HFF-Myc (cell line): ENCODE measurements at regions not wholly inside any gene's neighbourhood (a gene's known extent, or its start where the extent isn't known, plus 50 kb on each side); places are given as distances from the start of the nearest gene placed in this dataset.
"Not testable (repeated sequence)": the region's sequence is repeated elsewhere in the genome, so short reads cannot be mapped to it uniquely, and the experiment has no call there.

ENCODE experiments used
- DNase-seq: peaks from one replicate; pipeline ENCODE4 v3.0.0-alpha.2; 2011; ENCODE audit warnings: low read depth; ENCODE audit errors: extremely low read depth
- H3K4me3 ChIP-seq: replicated peaks from 2 replicates; pipeline ENCODE4 v1.5.1; 2011; ENCODE audit warnings: low read depth, mild to moderate bottlenecking, control low read depth, low read length
- TF ChIP-seq, protein P1 (sequence below): IDR thresholded peaks from 2 replicates; pipeline ENCODE4 v1.5.1; 2012; ENCODE audit warnings: mild to moderate bottlenecking, low read depth, low read length, control low read depth; ENCODE audit errors: missing control alignments

DNA sequence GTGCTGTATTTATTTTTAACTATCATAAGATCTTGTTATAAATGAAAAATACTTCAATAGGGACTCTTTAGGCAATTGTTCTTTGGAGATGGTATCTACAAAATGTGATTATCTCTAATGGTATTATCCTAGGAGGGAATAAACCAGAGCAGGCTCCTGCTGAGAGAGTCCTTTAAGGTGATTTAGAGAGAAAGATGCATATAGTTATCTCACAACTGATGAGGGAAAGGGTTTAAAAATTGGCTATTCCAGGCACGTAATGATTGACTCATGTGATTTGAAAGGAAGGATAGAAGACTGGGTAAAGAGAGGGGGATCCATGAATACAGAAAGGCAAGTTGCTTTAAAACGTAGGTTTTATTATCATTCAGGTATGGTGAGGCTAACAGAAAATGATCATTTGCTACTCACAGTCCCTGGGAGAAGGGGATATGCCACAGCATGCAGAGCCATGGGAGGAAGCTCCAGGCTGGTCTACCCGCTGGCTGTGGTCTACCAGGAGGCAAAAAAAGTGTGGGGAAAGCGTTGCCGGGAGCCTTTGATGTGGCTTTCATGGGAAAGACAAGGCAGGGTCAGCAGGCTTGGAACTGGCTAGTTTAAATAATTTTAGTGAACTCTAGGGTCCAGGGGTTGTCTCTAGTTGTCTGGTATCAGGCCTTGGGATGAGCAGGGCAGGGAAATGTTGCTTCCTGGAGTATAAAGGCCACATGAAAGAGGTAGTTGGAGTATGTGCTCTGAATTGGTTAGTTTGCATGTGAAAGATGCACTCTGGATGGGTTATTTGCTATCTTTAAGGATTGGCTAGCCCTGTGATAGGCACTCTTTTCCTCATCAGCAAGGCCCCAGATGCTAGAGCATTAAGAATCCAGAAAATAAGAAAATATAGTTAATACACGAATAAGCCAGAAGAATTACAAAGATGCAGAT is 798.4 kb upstream of the GRM7 start:
- TF ChIP-seq, protein P1, sequence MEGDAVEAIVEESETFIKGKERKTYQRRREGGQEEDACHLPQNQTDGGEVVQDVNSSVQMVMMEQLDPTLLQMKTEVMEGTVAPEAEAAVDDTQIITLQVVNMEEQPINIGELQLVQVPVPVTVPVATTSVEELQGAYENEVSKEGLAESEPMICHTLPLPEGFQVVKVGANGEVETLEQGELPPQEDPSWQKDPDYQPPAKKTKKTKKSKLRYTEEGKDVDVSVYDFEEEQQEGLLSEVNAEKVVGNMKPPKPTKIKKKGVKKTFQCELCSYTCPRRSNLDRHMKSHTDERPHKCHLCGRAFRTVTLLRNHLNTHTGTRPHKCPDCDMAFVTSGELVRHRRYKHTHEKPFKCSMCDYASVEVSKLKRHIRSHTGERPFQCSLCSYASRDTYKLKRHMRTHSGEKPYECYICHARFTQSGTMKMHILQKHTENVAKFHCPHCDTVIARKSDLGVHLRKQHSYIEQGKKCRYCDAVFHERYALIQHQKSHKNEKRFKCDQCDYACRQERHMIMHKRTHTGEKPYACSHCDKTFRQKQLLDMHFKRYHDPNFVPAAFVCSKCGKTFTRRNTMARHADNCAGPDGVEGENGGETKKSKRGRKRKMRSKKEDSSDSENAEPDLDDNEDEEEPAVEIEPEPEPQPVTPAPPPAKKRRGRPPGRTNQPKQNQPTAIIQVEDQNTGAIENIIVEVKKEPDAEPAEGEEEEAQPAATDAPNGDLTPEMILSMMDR: no peak
- no peak overlapping the region for H3K4me3 ChIP-seq
- DNase-seq: no peak

DNA sequence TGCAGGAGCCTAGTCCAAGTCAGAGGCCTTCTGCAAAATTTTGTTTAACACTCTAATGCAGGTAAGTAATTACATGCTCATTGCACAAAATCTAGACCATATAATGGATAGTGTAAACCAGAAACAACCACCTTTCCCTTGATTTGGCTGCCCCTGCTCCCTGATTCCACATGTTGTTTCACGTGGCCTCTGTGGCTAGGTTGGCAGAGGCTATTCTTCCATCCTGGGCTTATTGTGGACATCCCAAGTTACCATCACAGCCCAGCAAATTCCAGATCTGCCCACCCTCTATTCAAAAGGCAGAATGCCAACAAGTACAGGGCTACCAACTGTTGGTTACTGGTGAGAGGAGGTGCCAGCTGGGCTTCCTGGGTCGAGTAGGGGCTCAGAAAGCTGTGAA is 794.5 kb upstream of the GRM7 start:
- no peak overlapping the region for H3K4me3 ChIP-seq
- no peak for DNase-seq
- TF ChIP-seq, protein P1: no peak

DNA sequence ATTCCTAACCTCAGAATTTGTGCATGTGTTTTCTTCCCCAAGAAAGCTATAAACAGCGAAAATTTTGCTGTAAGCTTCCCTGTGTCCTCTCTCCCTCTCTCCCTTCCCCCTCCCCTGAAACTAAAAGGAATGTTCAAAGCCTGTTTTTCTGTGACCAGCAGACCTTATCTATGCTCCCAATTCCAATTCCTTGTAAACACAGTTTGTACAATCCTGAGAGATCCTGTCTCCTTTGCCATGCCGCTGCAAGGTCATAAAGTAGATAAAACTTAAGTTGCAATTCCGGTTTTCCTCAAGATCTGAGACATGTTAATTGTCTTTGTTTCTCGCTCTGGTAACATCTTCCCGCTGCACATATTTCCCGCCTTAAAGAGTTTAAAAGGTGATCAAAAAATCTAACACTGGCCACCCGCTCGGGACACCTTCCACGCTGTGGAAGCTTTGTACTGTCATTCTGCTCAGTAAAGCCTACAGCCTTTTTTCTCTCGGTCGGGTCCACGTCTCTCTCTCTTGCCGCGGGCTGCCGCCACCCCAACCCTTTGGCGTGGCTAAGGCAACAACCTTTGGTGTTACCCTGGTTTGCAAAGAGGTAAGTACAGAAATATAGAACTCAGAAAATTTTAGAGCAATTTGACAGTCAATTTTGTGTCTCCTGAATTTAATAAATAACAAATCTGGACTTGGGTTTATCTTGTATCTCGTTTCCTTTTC is 793.9 kb upstream of the GRM7 start:
- H3K4me3 ChIP-seq, DNase-seq: not testable (repeated sequence)

DNA sequence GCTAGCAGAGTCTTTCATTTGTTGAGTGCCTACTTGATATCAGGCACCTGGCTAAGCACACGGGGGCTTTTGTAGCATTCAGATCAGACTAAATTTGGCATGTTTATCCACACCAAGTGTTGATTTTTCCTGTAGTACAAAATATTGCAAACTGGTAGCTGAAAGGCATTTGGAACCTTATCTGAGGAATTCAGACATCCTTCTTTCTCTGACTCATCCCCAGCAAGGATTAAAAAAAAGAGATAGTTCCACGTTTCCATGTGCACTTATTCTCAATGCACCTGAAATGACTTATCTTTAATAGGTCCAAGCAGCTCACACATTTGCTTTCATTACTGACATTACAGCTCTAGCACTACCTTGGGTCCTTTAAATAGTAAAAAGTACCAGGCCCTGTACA is 786.0 kb upstream of the GRM7 start:
- no peak overlapping the region for H3K4me3 ChIP-seq
- TF ChIP-seq, protein P1: no peak
- no peak for DNase-seq

DNA sequence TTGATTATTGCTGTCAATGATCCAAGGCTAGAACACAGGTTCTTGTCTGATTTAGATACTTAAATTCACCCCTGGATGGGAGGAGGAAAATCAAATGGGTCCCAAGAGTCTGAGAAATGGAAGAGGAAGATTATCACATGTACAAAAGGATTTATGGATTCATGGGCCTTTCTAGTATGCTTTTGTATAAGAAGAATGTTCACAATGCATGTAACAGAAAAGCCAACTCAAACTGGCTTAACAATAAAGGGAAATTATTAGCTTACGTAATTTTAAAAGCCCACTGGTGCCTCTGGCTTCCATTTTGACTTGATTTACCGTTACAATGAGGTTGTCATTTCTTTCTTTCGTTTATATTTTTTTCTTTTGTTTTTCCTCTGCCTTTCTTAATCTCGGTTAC is 782.5 kb upstream of the GRM7 start:
- TF ChIP-seq, protein P1: no peak
- H3K4me3 ChIP-seq: no peak overlapping the region
- DNase-seq: no peak

DNA sequence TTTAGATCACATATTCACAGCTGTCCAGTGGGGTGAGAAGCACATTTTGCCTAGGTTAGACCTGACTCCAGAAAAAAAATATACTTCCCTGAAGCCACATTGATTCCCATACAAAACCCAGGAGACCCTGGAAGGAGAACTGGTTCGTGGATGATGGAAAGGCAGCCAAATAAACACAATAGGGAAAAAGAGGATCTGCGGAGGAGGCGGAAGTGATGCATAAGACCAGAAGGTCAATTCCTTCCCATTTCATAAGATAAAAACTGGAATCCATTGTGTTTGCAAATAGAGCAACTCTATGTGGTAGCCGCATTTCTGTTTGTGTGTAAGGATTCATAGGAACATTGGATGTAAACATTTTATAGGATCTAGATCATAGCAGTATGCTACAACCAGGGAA is 781.9 kb upstream of the GRM7 start:
- H3K4me3 ChIP-seq: no peak overlapping the region
- TF ChIP-seq, protein P1: no peak
- no peak for DNase-seq

DNA sequence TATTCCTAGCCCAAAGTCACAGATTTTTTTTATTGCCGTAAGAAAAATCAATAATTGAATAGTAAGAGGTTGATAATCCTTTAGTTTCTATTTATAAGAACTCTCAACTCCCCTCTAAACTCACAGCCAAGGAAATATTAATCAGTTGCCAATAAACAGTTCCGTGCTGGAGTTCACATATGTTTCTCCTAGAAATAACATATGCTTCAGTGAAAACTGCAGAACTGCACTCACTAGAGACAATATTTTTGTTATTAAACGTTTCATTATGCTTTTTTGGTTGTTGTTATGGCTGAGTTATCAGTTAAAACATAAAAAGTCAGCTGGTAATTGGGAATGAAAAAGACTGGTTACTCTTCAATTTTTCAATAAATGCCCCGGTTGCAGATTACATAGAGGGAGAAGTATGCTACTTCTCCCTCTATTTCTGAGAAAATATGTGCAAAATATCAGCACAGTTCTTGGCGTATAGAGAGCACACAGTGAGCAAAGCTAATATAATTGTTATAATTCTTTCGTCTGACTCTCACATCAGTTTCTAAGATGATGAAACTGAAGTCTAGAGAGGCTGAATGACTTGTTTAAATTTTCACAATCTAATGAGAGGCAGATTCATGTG is 781.2 kb upstream of the GRM7 start:
- no peak for DNase-seq
- H3K4me3 ChIP-seq: no peak overlapping the region
- TF ChIP-seq, protein P1: no peak
